GM23338 (cell line): ENCODE measurements at regions not wholly inside any gene's neighbourhood (a gene's known extent, or its start where the extent isn't known, plus 50 kb on each side); places are given as distances from the start of the nearest gene placed in this dataset. TPM values are rescaled to one million over a fixed set of nuclear protein-coding genes. Genes with fewer than 3 reads are reported as not detected.

ENCODE experiments used
- small RNA-seq: library from RNA; depleted of rRNA; stranded (forward); fragments of <200 nt; gene quantifications from one replicate; pipeline ENCODE3, GENCODE V24; 2014; ENCODE audit warnings: low replicate concordance

Small RNA genes lying in the stretch of these regions (small RNA-seq; reads per million reads assigned to genes)
- gene AL353803.5 (not detected), gene RN7SL159P (not detected)
